HG03039 (cell line): ENCODE measurements at regions not wholly inside any gene's neighbourhood (a gene's known extent, or its start where the extent isn't known, plus 50 kb on each side); places are given as distances from the start of the nearest gene placed in this dataset.

Experiments
- ATAC-seq: cut with Tn5 transposase; IDR thresholded peaks from one replicate; pipeline ENCODE4 v1.9.1; 2021; ENCODE audit warnings: mild to moderate bottlenecking, moderate library complexity; ENCODE audit not compliant: unreplicated experiment

DNA sequence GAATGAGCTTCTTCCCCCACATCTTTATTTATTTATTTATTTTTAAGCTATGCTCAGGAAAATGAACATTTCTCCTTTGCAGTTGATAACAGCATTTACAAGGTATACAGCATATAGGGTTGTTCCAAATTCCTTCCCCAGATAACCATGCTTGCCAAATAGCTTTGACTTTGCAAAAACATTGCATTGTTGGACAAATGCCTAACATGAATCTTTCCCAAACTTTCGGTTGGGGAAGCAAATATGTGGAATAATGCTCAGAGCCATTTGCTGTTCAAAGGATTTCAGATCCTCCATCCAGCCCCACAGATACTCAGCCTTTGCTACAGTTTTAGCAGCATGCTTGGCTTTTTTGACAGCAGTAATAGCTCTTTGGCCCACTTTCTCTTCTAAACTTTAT, 127.2 kb upstream of the AGA start:
- no peak for ATAC-seq

DNA sequence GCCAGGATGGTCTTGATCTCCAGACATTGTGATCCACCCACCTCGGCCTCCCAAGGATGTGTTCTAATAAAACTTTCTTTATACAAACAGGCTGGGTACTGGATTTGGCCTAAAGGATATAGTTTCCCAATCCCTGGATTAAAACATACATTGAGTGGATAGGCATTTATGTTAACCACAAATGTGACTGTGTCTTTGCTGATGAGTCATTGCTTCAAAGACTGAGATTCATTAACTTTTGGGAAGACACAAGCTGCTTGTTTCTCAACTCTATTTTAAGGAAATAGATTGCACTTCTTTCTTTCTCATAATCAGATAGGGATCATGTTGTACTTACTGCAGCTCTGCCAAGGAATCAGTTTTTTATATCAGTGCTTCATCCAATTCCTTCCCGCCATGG, 131.3 kb upstream of the AGA start:
- ATAC-seq = no peak

DNA sequence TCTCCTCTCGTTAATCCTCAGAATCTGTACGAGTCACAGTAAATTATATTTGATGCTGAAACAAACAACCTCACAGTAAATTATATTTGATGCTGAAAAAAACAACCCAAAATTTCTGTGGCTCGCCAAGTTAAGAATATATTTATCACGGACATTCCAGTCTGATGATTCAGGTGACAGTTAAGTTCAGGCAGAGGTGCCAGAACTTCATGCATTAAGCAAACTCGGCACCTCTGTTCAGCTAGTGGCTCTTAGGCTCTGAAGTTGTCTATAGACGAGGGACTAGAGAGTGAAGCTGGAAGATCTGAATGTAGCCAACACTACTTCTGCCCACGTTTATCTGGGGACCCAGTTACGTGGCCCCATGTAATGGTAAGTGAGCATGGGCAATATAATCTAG, 132.2 kb upstream of the AGA start:
- ATAC-seq = no peak

DNA sequence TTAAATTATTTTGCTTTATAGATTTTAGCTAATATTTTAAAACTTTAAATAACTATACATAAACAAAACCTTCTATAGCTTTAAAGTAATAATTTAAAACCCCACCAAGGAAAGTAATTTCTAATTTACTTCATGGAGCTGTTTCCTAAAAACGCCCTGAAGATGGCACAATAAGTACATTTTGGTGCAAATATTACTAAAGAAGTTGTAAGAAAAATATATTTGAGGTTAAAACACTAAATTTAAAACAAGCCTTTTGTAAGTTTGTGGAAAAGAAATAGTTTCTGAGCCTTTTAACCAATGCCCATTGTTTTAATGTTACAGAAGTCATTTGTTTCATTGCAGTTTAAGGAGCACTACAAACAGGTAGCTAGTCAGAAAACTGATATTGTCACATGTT, 137.4 kb upstream of the AGA start:
- ATAC-seq = no peak

DNA sequence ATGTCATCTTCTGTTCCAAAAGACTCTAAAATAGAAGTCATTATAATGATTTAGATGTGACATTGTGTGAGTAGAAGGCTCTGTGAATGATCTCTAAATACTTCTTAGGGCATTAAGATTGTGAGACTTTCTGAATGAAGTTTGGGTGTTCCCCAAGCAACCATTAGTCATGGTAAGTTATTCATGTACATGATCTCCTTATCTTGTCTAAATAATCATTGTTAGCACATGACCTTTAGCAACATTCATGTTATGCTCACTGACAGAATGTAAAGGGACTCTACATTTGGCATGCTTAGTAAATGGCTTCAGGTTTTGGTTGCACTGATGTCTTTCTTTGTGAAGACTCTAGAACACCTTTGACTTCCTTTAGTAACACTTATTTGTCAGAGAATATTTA, 140.8 kb upstream of the AGA start:
- ATAC-seq = no peak

DNA sequence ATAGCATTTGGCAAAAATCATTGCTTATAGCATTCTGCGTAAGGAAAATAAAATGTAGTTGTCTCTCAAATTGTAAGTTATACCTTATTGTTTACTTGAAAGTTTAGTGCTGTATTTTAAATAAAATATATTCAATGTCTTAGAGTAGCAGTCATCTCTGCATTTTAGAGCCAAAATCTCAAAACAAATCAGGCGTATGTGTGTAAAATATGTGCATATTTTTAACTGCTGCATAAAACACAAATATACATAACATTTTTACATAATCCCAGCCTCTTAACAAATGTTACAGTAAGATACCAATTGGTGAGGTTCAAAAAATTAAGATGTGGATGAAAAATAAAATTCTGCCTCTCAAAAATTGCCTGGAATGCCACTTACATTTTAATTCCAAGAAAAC, 145.8 kb upstream of the AGA start:
- ATAC-seq = no peak

DNA sequence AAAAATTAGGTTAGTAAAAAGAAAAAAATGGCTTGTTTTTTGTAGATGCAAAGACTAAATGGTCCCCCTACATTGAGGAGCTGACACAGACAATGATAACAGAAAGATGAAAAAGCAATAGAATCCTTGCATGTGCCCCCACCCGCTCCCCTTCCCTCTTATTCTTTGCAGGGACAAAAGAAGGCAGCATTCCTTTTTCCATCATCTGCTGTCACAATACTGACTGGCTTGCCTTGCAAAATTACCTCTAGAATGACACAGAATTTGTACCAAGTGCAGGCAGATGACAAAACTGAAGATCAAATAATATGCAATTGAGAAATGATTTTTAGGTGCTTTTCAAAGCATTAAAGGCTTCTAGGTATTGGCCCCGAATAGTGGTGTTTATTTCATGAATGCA, 153.1 kb upstream of the AGA start:
- no peak for ATAC-seq

DNA sequence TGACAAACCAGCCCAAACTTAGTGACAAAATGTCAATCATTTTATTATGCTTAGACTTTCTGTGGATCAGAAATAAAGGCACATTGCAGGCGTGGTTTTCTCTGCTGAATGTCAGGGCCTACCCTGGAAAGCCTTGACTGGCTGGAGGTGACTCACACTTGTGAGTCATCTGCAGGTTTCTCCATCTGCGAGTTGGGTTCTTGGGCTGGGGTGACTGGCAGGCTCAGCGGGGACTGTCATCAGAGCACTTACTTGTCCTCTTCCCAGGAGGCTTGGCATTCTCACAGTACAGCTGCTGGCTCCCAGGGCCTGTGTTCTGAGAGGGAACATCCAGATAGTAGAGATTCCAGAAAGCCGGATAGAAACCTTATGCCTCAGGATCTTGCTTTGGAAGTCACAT, 153.8 kb upstream of the AGA start:
- ATAC-seq = no peak

DNA sequence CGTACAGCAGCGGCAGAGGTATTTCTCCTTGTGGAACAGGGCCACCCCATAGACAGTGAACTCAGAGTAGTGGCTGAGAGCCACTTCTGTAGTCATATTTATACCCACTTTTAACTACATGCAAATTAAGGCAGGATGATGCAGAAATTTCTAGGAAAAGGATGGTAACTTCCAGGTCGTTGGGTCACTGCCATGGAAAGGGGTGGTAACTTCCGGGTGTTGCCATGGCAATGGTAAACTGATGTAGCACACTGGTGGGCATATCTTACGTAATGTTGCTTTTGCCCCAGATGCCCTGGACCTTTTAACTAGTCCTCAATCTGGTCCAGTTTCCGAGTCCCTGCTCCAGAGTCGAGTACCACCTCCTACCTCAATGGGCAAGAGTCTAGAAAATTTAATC, 154.8 kb upstream of the AGA start:
- no peak for ATAC-seq

DNA sequence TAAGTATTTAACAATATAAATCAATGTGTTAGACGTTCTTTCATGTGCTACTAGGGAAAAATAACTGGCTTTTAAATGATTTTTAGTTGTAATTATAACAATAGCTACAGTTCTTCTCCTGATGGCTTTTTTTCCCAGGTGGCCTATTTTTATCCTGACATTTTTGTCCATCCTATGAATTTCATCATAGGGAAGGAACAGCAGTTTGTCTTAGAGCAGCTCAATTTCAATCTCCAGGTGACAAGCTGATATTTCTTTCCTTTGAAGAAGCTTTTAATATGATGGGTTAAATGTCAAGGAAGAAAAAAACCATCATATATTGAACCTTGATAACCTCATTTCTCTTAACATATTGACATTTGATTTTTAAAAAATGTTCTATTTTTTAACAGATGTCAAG, 163.0 kb upstream of the AGA start:
- ATAC-seq = no peak

DNA sequence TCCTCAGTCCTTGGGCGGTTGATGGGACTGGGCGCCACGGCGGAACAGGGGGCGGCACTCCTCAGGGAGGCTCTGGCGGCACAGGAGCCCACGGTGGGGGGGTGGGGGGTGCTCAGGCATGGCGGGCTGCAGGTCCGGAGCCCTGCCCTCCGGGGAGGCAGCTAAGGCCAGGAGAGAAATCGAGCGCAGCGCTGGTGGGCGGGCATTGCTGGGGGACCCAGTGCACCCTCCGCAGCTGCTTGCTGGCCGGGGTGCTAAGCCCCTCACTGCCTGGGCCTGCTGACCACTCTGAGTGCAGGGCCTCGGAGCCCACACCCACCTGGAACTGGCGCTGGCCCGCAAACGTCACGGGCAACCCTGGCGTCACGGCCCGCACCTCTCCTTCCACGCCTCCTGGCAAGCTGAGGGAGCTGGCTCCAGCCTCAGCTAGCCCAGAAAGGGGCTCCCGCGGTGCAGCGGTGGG, 164.9 kb upstream of the AGA start:
- no peak for ATAC-seq

DNA sequence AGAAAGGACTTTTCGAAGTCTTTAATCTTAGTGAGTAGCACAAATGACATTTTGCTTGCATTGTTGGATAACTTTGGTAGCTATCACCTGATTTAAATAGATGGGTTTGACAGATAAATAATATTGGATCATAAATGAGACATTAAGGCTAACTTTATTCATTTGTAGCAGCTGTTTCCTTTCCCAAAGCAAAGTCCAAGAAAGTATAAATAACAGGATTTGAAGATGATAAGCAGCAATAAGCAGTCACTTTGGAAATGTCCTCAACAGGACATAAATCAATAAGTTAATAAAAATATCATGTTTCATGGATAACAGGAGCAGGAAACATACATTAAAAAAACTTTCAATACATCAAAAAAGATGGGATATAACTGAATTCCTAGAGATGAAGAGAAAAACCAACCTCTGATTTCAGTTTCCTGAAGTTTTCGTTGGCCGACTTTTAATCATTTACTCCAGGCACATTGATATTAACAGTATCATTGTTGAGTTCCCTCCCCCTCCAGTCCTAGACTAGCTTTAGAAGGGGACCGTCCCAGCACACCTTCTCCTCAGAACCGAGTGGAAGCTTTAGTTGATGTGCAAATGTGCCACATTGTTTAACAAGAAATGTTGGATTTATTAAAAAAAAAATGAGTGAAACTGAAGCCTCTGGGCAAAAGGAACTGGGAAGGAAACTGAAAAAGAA, 169.9 kb upstream of the AGA start:
- no peak for ATAC-seq

DNA sequence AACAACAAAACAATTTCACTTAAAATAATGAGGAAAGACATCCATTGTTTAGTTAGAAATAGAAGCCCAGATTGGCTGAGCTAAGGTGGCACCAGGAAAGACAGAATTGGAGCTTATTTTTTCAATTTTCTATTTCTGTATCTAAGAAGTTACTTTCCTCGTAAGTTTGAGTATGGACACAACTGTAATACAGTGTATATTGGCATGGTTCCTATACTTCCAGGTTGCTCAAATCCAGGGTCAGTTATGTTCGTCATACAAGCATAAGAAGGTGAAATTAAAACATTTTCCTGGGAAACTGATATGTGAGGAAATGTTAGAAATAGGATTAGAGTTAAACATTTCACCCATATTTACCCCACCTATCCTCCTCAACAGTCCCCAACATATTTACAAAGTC, 170.4 kb upstream of the AGA start:
- no peak for ATAC-seq

DNA sequence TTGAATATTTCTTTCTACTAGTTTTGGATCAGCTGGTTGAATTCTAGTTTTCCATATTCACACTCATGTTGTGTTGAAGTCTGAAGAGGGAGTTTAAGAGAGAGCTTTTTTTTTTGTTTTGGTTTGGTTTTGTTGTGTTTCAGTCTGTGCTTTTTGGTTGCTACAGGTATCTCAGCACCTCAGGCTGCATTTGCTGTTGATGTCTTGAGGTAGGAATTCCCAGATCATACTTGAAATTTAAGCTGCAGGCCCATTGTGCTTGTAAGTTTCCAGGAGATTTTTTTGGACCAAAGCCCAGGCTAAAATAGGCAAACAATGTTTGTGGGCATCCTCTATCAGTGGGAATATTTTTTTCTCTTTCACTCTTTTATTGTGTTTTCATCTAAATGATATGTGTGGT, 190.2 kb upstream of the AGA start:
- no peak for ATAC-seq

DNA sequence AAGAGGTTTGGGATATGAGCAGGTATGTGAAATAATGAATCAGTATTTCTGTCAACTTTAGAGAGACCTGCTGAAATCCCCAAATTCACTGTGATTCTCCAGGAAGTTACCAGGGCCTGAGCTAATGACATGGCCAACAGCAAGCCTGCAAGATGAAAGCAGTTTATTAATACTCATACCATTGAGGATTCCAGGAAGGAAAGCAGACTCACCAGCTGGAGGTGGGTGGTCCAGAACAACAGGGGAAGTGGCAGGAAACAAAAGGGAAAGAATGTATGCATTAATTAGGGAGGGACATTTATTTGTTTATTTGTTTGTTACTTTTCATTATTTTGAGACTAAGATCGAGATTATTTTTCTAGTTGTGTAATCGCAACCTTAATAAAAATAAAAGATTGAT, 196.6 kb upstream of the AGA start:
- ATAC-seq = no peak

DNA sequence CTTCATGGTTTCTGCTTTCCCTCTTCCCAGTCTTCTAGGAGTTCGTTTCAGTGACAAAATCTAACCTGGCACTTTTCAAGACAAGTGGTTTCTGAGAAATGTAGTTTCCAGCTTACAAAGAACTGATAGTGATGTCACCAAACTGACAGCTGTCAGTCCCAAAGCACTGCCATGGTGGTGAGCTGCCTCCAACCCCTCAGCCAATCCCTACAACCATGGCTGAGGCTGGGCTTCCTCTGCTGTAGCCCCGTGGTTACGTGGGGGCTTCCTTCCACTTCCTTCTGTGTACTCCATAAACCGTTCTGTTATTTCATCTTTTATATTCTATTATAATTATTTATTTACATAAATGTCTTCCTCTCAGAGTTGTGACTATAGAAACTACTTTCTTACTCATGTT, 198.6 kb upstream of the AGA start:
- ATAC-seq = no peak

DNA sequence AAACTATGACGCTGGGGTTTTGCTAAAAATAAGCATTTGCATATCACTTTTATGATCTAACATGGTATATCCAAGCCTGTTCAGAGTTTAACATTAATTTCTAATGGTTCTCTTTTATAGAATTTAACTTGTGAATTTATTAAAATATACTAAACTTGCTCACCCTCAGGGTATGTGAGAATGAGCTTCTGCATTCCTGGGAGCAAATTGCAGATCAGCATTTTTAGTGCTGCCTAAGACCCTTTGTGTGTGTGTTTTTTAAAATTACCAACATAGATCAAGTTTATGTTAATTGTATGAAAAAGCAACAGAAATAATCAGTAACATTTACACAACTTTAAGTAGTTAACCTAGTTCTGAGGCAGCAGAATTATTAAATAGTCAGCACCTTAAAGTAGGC, 218.0 kb upstream of the AGA start:
- ATAC-seq = no peak

DNA sequence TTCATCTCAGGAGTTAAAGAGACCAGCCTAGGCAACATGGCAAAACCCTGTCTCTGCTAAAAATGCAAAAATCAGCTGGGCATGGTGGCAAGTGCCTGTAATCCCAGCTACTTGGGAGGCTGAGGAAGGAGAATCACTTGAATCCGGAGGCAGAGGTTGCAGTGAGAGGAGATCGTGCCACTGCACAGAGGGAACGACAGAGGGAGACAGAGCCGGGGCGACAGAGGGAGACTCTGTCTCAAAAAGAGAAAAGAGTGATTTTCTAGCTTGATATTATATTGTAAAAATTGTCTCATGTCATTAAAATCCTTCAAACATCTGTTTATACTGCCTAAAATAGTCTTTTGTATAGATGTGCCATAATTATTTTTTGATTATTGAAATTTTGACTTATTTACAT, 225.4 kb upstream of the AGA start:
- ATAC-seq = no peak

DNA sequence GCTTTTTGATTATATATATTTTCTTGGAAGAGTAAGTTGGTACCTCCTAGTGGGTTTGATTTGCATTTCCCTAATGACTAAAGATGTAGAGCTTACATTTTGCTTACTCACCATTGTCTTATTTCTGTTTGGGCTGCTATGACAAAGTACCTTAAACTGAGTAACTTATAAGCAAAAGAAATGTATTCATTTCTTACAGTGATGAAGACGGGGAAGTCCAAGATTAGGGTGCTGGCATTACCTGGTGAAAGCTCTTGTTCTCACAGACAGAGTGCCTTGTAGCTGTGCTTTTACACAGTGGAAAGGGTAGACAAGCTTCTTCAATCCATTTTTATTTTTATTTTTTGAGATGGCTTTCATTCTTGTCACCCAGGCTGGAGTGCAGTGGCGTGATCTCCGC, 229.2 kb upstream of the AGA start:
- ATAC-seq = no peak

DNA sequence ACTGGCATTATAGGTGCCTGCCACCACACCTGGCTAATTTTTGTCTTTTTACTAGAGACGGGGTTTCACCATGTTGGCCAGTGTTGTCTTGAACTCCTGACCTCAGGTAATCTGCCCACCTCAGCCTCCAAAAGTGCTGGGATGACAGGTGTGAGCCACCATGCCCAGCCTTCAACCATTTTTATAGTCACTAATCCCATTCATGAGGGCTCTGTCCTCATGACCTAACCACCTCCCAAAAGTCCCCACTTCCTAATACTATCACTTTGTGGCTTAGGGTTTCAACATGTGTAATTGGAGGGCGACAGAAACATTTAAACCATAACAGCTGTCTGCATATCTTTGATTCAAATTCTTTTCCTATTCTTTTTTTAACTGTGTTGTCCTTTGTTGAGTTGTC, 229.6 kb upstream of the AGA start:
- ATAC-seq = no peak

DNA sequence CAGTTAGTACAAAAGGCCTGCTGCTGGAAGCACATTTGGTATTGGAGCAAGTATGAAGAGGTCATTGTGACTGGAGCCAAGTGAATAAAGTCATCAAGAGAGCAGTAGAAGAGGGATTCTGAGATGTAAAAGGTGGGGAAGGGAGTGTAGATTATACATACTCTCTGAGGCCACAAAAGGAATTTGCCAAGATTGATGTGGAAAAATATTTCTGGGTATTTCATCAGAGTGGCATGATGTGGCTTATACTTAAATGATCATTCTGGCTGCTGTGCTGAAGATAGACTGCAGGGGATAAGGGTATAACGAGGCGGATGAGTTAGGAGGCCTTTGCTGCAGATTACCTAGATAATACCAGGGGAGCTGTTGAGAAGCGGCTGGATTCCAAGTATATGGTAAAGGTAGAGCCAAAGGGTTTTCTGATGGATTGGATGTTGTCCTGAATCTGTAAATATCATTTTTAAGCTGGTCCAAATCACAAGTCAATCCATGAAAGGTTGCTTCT, 231.8 kb upstream of the AGA start:
- ATAC-seq = no peak

DNA sequence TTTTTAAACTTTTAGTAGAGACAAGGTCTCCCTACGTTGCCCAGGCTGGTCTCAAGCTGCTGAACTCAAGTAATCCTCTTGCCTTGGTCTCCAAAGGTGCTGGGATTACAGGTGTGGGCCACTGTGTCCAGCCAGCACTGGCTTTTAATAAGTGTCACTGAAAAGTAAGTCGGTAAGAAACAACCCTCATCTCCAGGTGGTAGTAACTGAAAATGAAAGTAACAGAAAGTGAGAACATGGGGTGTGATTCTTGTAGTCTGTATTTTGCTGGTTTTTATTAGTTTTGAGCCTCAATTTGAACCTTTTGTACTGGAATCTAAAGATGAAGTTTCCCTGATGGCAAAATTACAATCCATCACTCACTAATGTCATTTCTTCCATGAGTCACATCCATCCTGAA, 238.1 kb upstream of the AGA start:
- no peak for ATAC-seq

DNA sequence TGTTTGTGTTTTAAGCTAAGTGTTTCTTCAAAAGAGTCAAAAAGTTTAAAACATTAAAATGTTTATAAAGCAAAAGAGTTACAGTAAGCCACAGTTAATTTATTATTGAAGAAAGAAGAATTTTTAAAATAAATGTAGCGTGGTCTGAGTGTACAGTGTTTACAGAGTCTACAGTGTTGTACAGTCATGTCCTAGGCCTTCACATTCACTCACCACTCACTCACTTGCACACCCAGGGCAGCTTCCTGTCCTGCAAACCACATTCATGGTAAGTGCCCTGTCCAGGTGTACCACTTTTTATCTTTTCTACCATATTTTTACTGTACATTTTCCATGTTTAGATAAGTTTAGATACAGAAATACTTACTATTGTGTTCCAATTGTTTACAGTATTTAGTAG, 239.7 kb upstream of the AGA start:
- no peak for ATAC-seq
